Fibroblast of lung (primary cell): ENCODE measurements at regions not wholly inside any gene's neighbourhood (a gene's known extent, or its start where the extent isn't known, plus 50 kb on each side); places are given as distances from the start of the nearest gene placed in this dataset.

Experiments used
- EZH2 ChIP-seq: IDR thresholded peaks from 2 replicates; pipeline ENCODE4 v1.5.1; 2012; ENCODE audit warnings: low read length, control low read depth, mild to moderate bottlenecking; ENCODE audit errors: missing control alignments
- TF ChIP-seq, protein P1 (sequence below), 2 donors: IDR thresholded peaks in 1 of 2; conservative IDR thresholded peaks in 1 of 2; 1 replicate in 1 of 2; 2 replicates in 1 of 2; pipeline ENCODE4 v1.5.1; 2011 to 2012; ENCODE audit warnings: low read length in 2 of 2, control low read depth in 1 of 2, inconsistent platforms in 1 of 2, low read depth in 1 of 2, mild to moderate bottlenecking in 1 of 2

DNA sequence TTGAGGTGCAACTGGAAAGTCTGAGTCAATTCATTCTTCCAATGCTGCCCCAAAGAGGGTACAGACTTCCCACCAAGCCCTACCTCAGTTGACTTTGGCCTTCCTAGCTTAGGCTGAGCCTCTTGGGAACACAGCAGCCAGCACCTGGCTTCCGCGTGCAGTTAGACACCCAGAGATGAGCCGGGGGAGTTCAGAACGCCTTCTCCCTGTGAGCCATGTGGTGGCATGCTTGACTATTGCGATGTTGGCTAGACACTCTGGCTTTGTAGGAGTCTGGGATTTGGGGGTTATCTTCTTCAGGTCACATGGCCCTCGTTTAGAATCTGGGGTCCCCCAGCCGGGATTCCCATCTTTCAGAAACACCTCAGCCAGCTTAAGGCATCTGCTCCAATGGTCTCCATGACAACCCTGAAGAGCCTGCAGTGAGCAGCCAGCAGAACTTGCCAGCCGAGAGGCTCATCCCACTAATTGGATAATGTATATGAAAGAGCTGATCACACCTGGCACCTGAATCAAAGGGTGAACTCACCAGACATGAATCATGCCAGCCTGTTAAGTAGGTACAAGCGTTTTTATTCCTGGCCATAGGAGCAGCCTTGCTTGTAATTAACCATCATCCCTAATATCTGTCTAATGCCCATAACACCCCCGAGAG lies 167.5 kb downstream of the SYK start:
- TF ChIP-seq, protein P1, sequence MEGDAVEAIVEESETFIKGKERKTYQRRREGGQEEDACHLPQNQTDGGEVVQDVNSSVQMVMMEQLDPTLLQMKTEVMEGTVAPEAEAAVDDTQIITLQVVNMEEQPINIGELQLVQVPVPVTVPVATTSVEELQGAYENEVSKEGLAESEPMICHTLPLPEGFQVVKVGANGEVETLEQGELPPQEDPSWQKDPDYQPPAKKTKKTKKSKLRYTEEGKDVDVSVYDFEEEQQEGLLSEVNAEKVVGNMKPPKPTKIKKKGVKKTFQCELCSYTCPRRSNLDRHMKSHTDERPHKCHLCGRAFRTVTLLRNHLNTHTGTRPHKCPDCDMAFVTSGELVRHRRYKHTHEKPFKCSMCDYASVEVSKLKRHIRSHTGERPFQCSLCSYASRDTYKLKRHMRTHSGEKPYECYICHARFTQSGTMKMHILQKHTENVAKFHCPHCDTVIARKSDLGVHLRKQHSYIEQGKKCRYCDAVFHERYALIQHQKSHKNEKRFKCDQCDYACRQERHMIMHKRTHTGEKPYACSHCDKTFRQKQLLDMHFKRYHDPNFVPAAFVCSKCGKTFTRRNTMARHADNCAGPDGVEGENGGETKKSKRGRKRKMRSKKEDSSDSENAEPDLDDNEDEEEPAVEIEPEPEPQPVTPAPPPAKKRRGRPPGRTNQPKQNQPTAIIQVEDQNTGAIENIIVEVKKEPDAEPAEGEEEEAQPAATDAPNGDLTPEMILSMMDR (conservative IDR thresholded peaks at IDR 0.05 in 1 of 2, IDR thresholded peaks at IDR 0.05 in 1 of 2; ENCODE audit: low read depth in 1 of 2, low read length in 2 of 2), result no peak
- TF ChIP-seq EZH2, result no peak
